Nephron progenitor cell (in vitro differentiated cells): ENCODE measurements at regions not wholly inside any gene's neighbourhood (a gene's known extent, or its start where the extent isn't known, plus 50 kb on each side); places are given as distances from the start of the nearest gene placed in this dataset.
"Not testable (repeated sequence)": the region's sequence is repeated elsewhere in the genome, so short reads cannot be mapped to it uniquely, and the experiment has no call there.

ENCODE experiments used
- DNase-seq: peaks from one replicate; pipeline ENCODE4 v3.0.0; 2021
- H3K27ac Mint-ChIP-seq: 2 replicates; pipeline ENCODE4 v1.8.0; 2021; ENCODE audit warnings: mild to moderate bottlenecking, moderate library complexity, mixed read lengths
- H3K27me3 Mint-ChIP-seq: 2 replicates; pipeline ENCODE4 v1.8.0; 2021; ENCODE audit warnings: mild to moderate bottlenecking, low read depth, mixed read lengths; ENCODE audit not compliant: poor library complexity
- H3K36me3 Mint-ChIP-seq: 2 replicates; pipeline ENCODE4 v1.8.0; 2021; ENCODE audit warnings: low read depth, mixed read lengths
- H3K4me1 Mint-ChIP-seq: 2 replicates; pipeline ENCODE4 v1.8.0; 2021; ENCODE audit warnings: mixed read lengths
- H3K4me3 Mint-ChIP-seq: 2 replicates; pipeline ENCODE4 v1.8.0; 2021; ENCODE audit warnings: mild to moderate bottlenecking, moderate library complexity, mixed read lengths
- H3K9me3 Mint-ChIP-seq: 2 replicates; pipeline ENCODE4 v1.8.0; 2021; ENCODE audit warnings: mild to moderate bottlenecking, moderate library complexity, mixed read lengths
- TF ChIP-seq, protein P1 (sequence below): fragments of 200-600 bp; sonication (generic); IDR thresholded peaks from 2 replicates; pipeline ENCODE4 v1.5.0; 2021; ENCODE audit warnings: antibody characterized with exemption

DNA sequence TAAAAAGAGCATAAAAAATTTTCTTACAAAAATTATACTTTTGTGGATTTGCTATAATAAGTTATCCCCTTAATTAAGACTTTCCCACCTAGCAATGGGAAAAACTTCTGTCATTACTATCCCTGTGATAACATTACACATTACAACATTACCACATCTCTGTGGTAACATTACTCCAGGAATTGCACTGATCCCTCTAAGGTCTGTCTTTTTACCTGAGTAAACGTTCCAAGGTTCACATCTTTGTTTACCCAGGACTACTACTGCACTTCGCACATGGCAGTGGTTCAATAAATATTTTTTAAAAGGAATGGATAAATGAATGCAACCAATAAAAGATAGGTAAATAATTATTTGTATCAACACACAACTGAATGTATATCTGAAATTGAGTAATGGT, 92.4 kb upstream of the NOX4 start:
- Mint-ChIP-seq H3K4me3 (no peak overlapping the region), H3K9me3 (no peaks in the 10 kb centered on the region), H3K27me3 (no peaks in the 10 kb centered on the region), H3K4me1 (no peaks in the 10 kb centered on the region), H3K27ac (no peak overlapping the region), H3K36me3 (no peaks in the 10 kb centered on the region)
- TF ChIP-seq, protein P1, sequence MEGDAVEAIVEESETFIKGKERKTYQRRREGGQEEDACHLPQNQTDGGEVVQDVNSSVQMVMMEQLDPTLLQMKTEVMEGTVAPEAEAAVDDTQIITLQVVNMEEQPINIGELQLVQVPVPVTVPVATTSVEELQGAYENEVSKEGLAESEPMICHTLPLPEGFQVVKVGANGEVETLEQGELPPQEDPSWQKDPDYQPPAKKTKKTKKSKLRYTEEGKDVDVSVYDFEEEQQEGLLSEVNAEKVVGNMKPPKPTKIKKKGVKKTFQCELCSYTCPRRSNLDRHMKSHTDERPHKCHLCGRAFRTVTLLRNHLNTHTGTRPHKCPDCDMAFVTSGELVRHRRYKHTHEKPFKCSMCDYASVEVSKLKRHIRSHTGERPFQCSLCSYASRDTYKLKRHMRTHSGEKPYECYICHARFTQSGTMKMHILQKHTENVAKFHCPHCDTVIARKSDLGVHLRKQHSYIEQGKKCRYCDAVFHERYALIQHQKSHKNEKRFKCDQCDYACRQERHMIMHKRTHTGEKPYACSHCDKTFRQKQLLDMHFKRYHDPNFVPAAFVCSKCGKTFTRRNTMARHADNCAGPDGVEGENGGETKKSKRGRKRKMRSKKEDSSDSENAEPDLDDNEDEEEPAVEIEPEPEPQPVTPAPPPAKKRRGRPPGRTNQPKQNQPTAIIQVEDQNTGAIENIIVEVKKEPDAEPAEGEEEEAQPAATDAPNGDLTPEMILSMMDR, result no peak
- no peak for DNase-seq

GRCh38 chr11:89585046-89585445, 93.9 kb upstream of the NOX4 start:
- H3K4me3 Mint-ChIP-seq, DNase-seq, H3K36me3 Mint-ChIP-seq, H3K27ac Mint-ChIP-seq, H3K9me3 Mint-ChIP-seq, H3K4me1 Mint-ChIP-seq, H3K27me3 Mint-ChIP-seq: not testable (repeated sequence)

DNA sequence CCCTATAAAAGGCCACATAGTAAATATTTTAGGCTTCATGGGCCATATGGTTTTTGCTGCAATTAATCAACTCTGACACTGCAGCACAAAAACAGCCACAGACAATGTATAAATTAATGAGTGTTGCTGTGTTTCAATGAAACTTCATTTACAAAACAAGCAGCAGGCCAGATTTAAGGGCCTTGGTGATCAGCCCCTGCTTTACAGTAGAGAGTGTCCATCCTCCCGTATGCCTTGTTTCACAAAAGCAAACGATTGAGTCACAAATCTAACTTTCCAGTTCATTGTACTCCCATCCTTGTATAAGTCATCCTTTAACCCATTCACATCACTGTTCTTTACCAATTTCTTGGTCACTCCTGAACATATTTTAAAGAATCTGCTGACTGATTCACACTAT, 94.3 kb upstream of the NOX4 start:
- not testable (repeated sequence) for H3K27me3 Mint-ChIP-seq, DNase-seq, H3K9me3 Mint-ChIP-seq, H3K4me3 Mint-ChIP-seq, H3K27ac Mint-ChIP-seq, H3K36me3 Mint-ChIP-seq, H3K4me1 Mint-ChIP-seq

- not testable (repeated sequence) for DNase-seq, H3K4me1 Mint-ChIP-seq, H3K4me3 Mint-ChIP-seq, H3K27me3 Mint-ChIP-seq, H3K36me3 Mint-ChIP-seq, H3K9me3 Mint-ChIP-seq
- peak overlapping the region; percentile 51 for H3K27ac Mint-ChIP-seq
Measured at GRCh38 chr11:89589413-89589812, 98.2 kb upstream of the NOX4 start.

- not testable (repeated sequence) for H3K36me3 Mint-ChIP-seq, H3K4me1 Mint-ChIP-seq, DNase-seq, H3K9me3 Mint-ChIP-seq, H3K27me3 Mint-ChIP-seq, H3K4me3 Mint-ChIP-seq, H3K27ac Mint-ChIP-seq
Measured at GRCh38 chr11:89590008-89590632, 98.9 kb upstream of the NOX4 start.

GRCh38 chr11:89601263-89601662, 108.8 kb upstream of the TRIM77 start:
- not testable (repeated sequence) for H3K4me1 Mint-ChIP-seq, H3K27ac Mint-ChIP-seq, H3K27me3 Mint-ChIP-seq, DNase-seq, H3K36me3 Mint-ChIP-seq, H3K4me3 Mint-ChIP-seq
- H3K9me3 Mint-ChIP-seq, result peaks cover 18% of the 10 kb centered on the region

GRCh38 chr11:89604281-89604680, 105.8 kb upstream of the TRIM77 start:
- no peaks in the 10 kb centered on the region for H3K27me3 Mint-ChIP-seq
- no peak overlapping the region for H3K27ac Mint-ChIP-seq
- no peak for DNase-seq
- peaks cover 18% of the 10 kb centered on the region for H3K9me3 Mint-ChIP-seq
- H3K4me3 Mint-ChIP-seq, result no peak overlapping the region
- H3K36me3 Mint-ChIP-seq, result no peaks in the 10 kb centered on the region
- no peaks in the 10 kb centered on the region for H3K4me1 Mint-ChIP-seq
- TF ChIP-seq, protein P1, result no peak

- H3K4me3 Mint-ChIP-seq, H3K36me3 Mint-ChIP-seq, H3K27ac Mint-ChIP-seq, H3K27me3 Mint-ChIP-seq, H3K4me1 Mint-ChIP-seq, DNase-seq: not testable (repeated sequence)
- peaks cover 16% of the 10 kb centered on the region for H3K9me3 Mint-ChIP-seq
Measured at GRCh38 chr11:89606845-89607244, 103.3 kb upstream of the TRIM77 start.

- H3K9me3 Mint-ChIP-seq, H3K27ac Mint-ChIP-seq, H3K4me1 Mint-ChIP-seq, H3K27me3 Mint-ChIP-seq, H3K4me3 Mint-ChIP-seq, H3K36me3 Mint-ChIP-seq, DNase-seq: not testable (repeated sequence)
Measured at GRCh38 chr11:89607497-89607896, 102.6 kb upstream of the TRIM77 start.
